ENCODE measurements at regions not wholly inside any gene's neighbourhood (a gene's known extent, or its start where the extent isn't known, plus 50 kb on each side); places are given as distances from the start of the nearest gene placed in this dataset.

GRCh38 chr11:116211147-116211546 lies 561.6 kb downstream of the BUD13 start:
- 57 to 62% methylated on average over 6 of the region's 6 CpGs for WGBS, 2 donors
- no peak overlapping the region for H3K27ac ChIP-seq
- DNase-seq (no peak), ATAC-seq (no peak)
- no peaks in the 10 kb centered on the region for H3K36me3 ChIP-seq (replicated peaks in 1 of 2; ENCODE audit: insufficient read depth in 1 of 2, low read depth in 2 of 2)
- H3K4me3 ChIP-seq: no peak overlapping the region
- H3K4me1 ChIP-seq: no peaks in the 10 kb centered on the region
- TF ChIP-seq POLR2A (IDR thresholded peaks at IDR 0.05): no peak
- TF ChIP-seq, protein P1, sequence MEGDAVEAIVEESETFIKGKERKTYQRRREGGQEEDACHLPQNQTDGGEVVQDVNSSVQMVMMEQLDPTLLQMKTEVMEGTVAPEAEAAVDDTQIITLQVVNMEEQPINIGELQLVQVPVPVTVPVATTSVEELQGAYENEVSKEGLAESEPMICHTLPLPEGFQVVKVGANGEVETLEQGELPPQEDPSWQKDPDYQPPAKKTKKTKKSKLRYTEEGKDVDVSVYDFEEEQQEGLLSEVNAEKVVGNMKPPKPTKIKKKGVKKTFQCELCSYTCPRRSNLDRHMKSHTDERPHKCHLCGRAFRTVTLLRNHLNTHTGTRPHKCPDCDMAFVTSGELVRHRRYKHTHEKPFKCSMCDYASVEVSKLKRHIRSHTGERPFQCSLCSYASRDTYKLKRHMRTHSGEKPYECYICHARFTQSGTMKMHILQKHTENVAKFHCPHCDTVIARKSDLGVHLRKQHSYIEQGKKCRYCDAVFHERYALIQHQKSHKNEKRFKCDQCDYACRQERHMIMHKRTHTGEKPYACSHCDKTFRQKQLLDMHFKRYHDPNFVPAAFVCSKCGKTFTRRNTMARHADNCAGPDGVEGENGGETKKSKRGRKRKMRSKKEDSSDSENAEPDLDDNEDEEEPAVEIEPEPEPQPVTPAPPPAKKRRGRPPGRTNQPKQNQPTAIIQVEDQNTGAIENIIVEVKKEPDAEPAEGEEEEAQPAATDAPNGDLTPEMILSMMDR (IDR thresholded peaks at IDR 0.05): no peak
- intact Hi-C loops (cut with DNase I): no loop called here
- H3K27me3 ChIP-seq: no peaks in the 10 kb centered on the region
- H3K9me3 ChIP-seq: no peaks in the 10 kb centered on the region

GRCh38 chr11:116210663-116211062 lies 562.1 kb downstream of the BUD13 start:
- DNase-seq (no peak), ATAC-seq (no peak)
- no peak for TF ChIP-seq POLR2A (IDR thresholded peaks at IDR 0.05)
- TF ChIP-seq, protein P1 (IDR thresholded peaks at IDR 0.05): no peak
- no peaks in the 10 kb centered on the region for H3K36me3 ChIP-seq (replicated peaks in 1 of 2; ENCODE audit: insufficient read depth in 1 of 2, low read depth in 2 of 2)
- H3K4me3 ChIP-seq: no peak overlapping the region
- no peaks in the 10 kb centered on the region for H3K27me3 ChIP-seq
- H3K27ac ChIP-seq: no peak overlapping the region
- 74 to 85% methylated on average over 6 of the region's 6 CpGs for WGBS, 2 donors
- intact Hi-C loops (cut with DNase I): no loop called here
- no peaks in the 10 kb centered on the region for H3K4me1 ChIP-seq
- no peaks in the 10 kb centered on the region for H3K9me3 ChIP-seq

DNA sequence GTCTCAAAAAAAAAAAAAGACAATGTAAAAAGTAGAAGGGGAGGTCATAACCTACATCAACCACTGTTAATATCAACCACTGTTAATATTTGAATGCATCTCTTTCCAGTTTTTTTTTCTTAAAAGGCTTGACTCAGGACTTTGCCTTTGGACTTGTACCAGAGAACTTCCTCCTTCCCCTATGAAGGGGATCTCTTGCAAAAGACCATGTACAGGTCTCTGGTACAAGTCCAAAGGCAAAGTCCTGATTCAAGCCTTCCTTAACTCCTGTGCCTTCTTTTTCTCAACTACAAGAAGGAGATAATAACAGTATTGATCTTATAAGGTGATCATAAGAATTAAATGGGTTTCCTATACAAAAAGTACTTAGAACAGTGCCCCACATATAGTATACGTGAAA lies 563.5 kb downstream of the BUD13 start:
- DNase-seq (no peak), ATAC-seq (no peak)
- TF ChIP-seq POLR2A (IDR thresholded peaks at IDR 0.05): no peak
- TF ChIP-seq, protein P1 (IDR thresholded peaks at IDR 0.05): no peak

DNA sequence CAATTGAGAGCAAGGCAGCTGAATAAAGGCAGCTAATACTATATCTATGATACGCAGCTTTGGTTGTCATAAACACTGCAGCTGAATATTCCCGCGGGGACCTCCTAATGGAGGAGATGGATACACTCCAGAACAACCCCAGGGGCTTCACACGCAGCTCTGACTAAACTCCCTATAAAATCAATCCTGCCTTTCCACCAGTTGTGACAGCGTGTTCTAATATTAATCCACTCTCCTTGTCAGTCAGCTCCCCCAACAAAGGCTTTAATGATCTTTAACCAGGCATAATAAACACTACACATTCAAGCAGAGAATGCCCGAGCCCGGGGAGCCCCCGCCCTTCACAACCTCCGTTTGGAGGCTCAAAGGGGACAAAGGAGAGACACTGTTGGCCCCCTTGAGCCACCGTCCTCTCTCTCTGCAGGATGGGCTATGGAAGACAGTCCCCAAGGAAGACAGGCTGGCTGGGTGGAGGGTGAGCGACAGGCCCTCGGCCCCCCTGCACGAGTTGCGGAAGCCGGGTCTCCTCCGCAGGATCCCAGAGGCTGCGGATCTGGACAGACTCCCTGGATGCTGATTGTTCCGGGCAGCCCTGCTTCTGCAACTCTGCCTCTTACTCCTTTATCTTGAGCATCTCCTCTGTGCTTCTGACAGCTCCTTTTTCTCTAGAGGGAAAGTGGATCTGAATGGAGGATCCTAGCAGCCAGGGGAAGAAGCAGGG lies 565.2 kb downstream of the BUD13 start:
- DNase-seq: no peak
- Histone ChIP-seq H3K4me1 (no peaks in the 10 kb centered on the region), H3K27me3 (no peaks in the 10 kb centered on the region), H3K9me3 (no peaks in the 10 kb centered on the region), H3K4me3 (no peak overlapping the region), H3K36me3 (replicated peaks in 1 of 2; ENCODE audit: insufficient read depth in 1 of 2, low read depth in 2 of 2) (no peaks in the 10 kb centered on the region), H3K27ac (no peak overlapping the region)
- peak; percentile 9 for ATAC-seq
- TF ChIP-seq, protein P1 (IDR thresholded peaks at IDR 0.05): no peak
- TF ChIP-seq POLR2A (IDR thresholded peaks at IDR 0.05): no peak
- 36 to 47% methylated on average over 17 to 18 of the region's 18 CpGs for WGBS, 2 donors
- intact Hi-C loops (cut with DNase I): no loop called here

More for the DNA sequence above, 563.5 kb downstream of the BUD13 start:
- no peaks in the 10 kb centered on the region for H3K4me1 ChIP-seq
- no peaks in the 10 kb centered on the region for H3K9me3 ChIP-seq
- H3K4me3 ChIP-seq: no peak overlapping the region
- intact Hi-C loops (cut with DNase I): no loop called here
- H3K36me3 ChIP-seq (replicated peaks in 1 of 2; ENCODE audit: insufficient read depth in 1 of 2, low read depth in 2 of 2): no peaks in the 10 kb centered on the region
- 43 to 62% methylated on average over 1 of the region's 1 CpG for WGBS, 2 donors
- no peak overlapping the region for H3K27ac ChIP-seq
- no peaks in the 10 kb centered on the region for H3K27me3 ChIP-seq

GRCh38 chr11:116207019-116207418 lies 565.8 kb downstream of the BUD13 start:
- WGBS, 2 donors: 57 to 58% methylated on average over 2 of the region's 2 CpGs
- DNase-seq (no peak), ATAC-seq (no peak)
- Histone ChIP-seq H3K27me3 (no peaks in the 10 kb centered on the region), H3K4me3 (no peak overlapping the region), H3K27ac (no peak overlapping the region), H3K4me1 (no peaks in the 10 kb centered on the region), H3K9me3 (no peaks in the 10 kb centered on the region), H3K36me3 (replicated peaks in 1 of 2; ENCODE audit: insufficient read depth in 1 of 2, low read depth in 2 of 2) (no peaks in the 10 kb centered on the region)
- intact Hi-C loops (cut with DNase I): no loop called here
- no peak for TF ChIP-seq POLR2A (IDR thresholded peaks at IDR 0.05)
- TF ChIP-seq, protein P1 (IDR thresholded peaks at IDR 0.05): no peak
